ENCODE measurements at regions not wholly inside any gene's neighbourhood (a gene's known extent, or its start where the extent isn't known, plus 50 kb on each side); places are given as distances from the start of the nearest gene placed in this dataset.

DNA sequence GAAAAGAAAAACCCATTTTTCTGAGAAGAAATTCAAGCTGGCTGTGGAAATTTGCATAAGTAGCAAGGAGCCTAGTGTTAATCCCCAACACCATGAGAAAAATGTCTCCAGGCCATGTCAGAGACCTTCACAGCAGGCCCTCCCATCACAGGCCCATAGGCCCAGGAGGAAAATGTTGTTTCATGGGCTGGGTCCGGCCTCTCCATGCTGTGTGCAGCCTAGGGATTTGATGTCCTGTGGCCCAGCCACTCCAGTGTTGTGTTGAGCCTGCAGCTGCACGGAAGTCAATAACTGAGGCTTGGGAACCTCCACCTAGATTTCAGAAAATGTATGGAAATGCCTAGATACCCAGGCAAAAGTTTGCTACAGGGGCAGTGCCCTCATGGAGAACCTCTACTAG lies 432.2 kb downstream of the IPO8 start:
- H3K4me1 ChIP-seq (ENCODE audit: insufficient read depth, low read length, poor library complexity, severe bottlenecking) = no peaks in the 10 kb centered on the region
- H3K9me2 ChIP-seq (replicated peaks; ENCODE audit: low read depth, low read length) = no peaks in the 10 kb centered on the region
- H3K36me3 ChIP-seq (ENCODE audit: insufficient read depth, low read length) = no peaks in the 10 kb centered on the region
- no peaks in the 10 kb centered on the region for H3K27me3 ChIP-seq (ENCODE audit: insufficient read depth, low read length, poor library complexity, severe bottlenecking)
- no peak overlapping the region for H3K9ac ChIP-seq (ENCODE audit: low read depth, low read length, poor library complexity, severe bottlenecking)
- H3F3A ChIP-seq (ENCODE audit: low read depth) = no peaks in the 10 kb centered on the region
- H2AFZ ChIP-seq (ENCODE audit: low read length) = no peak overlapping the region
- no peak for TF ChIP-seq EZH2phosphoT487 (IDR thresholded peaks at IDR 0.05; ENCODE audit: borderline replicate concordance)
- TF ChIP-seq, protein P1, sequence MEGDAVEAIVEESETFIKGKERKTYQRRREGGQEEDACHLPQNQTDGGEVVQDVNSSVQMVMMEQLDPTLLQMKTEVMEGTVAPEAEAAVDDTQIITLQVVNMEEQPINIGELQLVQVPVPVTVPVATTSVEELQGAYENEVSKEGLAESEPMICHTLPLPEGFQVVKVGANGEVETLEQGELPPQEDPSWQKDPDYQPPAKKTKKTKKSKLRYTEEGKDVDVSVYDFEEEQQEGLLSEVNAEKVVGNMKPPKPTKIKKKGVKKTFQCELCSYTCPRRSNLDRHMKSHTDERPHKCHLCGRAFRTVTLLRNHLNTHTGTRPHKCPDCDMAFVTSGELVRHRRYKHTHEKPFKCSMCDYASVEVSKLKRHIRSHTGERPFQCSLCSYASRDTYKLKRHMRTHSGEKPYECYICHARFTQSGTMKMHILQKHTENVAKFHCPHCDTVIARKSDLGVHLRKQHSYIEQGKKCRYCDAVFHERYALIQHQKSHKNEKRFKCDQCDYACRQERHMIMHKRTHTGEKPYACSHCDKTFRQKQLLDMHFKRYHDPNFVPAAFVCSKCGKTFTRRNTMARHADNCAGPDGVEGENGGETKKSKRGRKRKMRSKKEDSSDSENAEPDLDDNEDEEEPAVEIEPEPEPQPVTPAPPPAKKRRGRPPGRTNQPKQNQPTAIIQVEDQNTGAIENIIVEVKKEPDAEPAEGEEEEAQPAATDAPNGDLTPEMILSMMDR (conservative IDR thresholded peaks at IDR 0.05; ENCODE audit: low read length) = no peak
- H3K9me3 ChIP-seq (ENCODE audit: insufficient read depth, low read depth, low read length) = peaks cover 4% of the 10 kb centered on the region; the same call in 1 of the 2 replicates
- H3K79me2 ChIP-seq (ENCODE audit: insufficient read depth, low read length) = no peaks in the 10 kb centered on the region
- H4K20me1 ChIP-seq (ENCODE audit: insufficient read depth, low read length, poor library complexity, severe bottlenecking) = no peaks in the 10 kb centered on the region
- no peak overlapping the region for H3K4me2 ChIP-seq (ENCODE audit: low read depth, low read length, poor library complexity, severe bottlenecking)
- no peak overlapping the region for H3K4me3 ChIP-seq (ENCODE audit: low read length, poor library complexity, severe bottlenecking)

DNA sequence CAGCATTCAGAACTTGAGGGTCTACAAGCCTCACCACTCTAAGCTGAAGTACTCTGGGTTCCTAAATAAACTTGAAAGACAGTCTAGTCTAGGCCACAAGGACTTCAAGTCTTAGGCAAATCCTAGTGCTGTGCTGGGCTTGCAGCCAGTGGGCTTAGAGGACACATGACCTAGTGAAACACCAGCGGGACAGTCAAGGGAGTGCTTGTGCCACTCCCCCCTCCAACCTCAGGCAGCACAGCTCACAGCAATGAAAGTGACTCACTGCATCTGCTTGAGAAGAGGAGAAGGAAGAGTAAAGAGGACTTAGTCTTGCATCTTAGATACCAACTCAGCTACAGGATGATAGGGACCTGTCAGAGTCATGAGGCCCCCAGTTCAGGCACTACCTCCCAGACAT lies 438.1 kb downstream of the IPO8 start:
- no peaks in the 10 kb centered on the region for H3K27me3 ChIP-seq (ENCODE audit: insufficient read depth, low read length, poor library complexity, severe bottlenecking)
- H3K4me3 ChIP-seq (ENCODE audit: low read length, poor library complexity, severe bottlenecking) = no peak overlapping the region
- H3K9ac ChIP-seq (ENCODE audit: low read depth, low read length, poor library complexity, severe bottlenecking) = no peak overlapping the region
- TF ChIP-seq EZH2phosphoT487 (IDR thresholded peaks at IDR 0.05; ENCODE audit: borderline replicate concordance) = no peak
- TF ChIP-seq, protein P1 (conservative IDR thresholded peaks at IDR 0.05; ENCODE audit: low read length) = no peak
- H3K4me1 ChIP-seq (ENCODE audit: insufficient read depth, low read length, poor library complexity, severe bottlenecking) = no peaks in the 10 kb centered on the region
- H3K9me2 ChIP-seq (replicated peaks; ENCODE audit: low read depth, low read length) = no peaks in the 10 kb centered on the region
- no peaks in the 10 kb centered on the region for H4K20me1 ChIP-seq (ENCODE audit: insufficient read depth, low read length, poor library complexity, severe bottlenecking)
- H3K4me2 ChIP-seq (ENCODE audit: low read depth, low read length, poor library complexity, severe bottlenecking) = no peak overlapping the region
- no peaks in the 10 kb centered on the region for H3K36me3 ChIP-seq (ENCODE audit: insufficient read depth, low read length)
- no peaks in the 10 kb centered on the region for H3K9me3 ChIP-seq (ENCODE audit: insufficient read depth, low read depth, low read length)
- no peak overlapping the region for H2AFZ ChIP-seq (ENCODE audit: low read length)
- no peaks in the 10 kb centered on the region for H3K79me2 ChIP-seq (ENCODE audit: insufficient read depth, low read length)
- H3F3A ChIP-seq (ENCODE audit: low read depth) = no peaks in the 10 kb centered on the region

DNA sequence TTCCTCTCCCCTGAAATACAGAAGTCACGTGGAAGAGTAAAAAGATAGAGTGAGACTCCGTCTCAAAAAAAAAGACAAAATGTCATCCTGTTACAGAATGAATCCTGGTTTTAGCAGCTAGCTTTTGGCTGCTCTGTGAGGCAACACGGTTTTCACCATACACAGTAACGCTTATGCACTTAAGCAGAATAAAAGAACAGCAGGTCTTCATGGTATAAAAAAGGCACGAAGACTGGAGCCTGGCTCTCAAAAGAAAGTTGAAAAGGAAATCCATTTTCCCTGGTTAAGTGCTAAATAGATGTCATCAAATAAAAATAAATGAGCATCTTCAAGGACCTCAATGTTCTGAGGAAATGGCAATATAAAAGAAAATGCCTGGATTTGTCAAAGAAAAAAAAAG lies 444.1 kb downstream of the IPO8 start:
- no peak for TF ChIP-seq EZH2phosphoT487 (IDR thresholded peaks at IDR 0.05; ENCODE audit: borderline replicate concordance)
- TF ChIP-seq, protein P1 (conservative IDR thresholded peaks at IDR 0.05; ENCODE audit: low read length) = no peak
- H3K4me2 ChIP-seq (ENCODE audit: low read depth, low read length, poor library complexity, severe bottlenecking) = no peak overlapping the region
- H3K4me3 ChIP-seq (ENCODE audit: low read length, poor library complexity, severe bottlenecking) = no peak overlapping the region
- H4K20me1 ChIP-seq (ENCODE audit: insufficient read depth, low read length, poor library complexity, severe bottlenecking) = no peaks in the 10 kb centered on the region
- H3K36me3 ChIP-seq (ENCODE audit: insufficient read depth, low read length) = no peaks in the 10 kb centered on the region
- H3K27me3 ChIP-seq (ENCODE audit: insufficient read depth, low read length, poor library complexity, severe bottlenecking) = no peaks in the 10 kb centered on the region
- H3K79me2 ChIP-seq (ENCODE audit: insufficient read depth, low read length) = no peaks in the 10 kb centered on the region
- no peaks in the 10 kb centered on the region for H3K4me1 ChIP-seq (ENCODE audit: insufficient read depth, low read length, poor library complexity, severe bottlenecking)
- H3F3A ChIP-seq (ENCODE audit: low read depth) = no peaks in the 10 kb centered on the region
- no peak overlapping the region for H2AFZ ChIP-seq (ENCODE audit: low read length)
- H3K9me2 ChIP-seq (replicated peaks; ENCODE audit: low read depth, low read length) = no peaks in the 10 kb centered on the region
- no peaks in the 10 kb centered on the region for H3K9me3 ChIP-seq (ENCODE audit: insufficient read depth, low read depth, low read length)
- H3K9ac ChIP-seq (ENCODE audit: low read depth, low read length, poor library complexity, severe bottlenecking) = no peak overlapping the region

All from Loucy (cell line).